ENCODE measurements at regions not wholly inside any gene's neighbourhood (a gene's known extent, or its start where the extent isn't known, plus 50 kb on each side); places are given as distances from the start of the nearest gene placed in this dataset.

DNA sequence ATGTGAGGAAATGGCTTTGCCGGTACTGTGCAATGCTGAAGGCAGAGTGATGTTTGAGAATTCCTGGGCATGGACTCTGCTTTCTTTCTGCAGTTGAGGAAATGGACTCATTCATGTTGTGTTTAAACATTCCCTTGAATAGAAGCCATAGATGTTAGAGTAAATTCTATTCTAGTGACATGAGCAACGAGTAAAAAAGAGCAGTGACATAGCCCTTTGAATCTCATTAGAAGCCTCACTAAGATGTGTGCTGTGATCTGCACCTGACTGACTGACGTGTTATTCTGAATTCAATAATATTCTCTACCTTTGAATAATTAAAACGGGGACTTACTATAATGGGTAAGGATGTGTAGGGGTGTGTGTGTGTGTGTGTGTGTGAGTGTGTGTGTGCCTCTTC lies 113.7 kb upstream of the KLF4 start:
- TF ChIP-seq, protein P1, sequence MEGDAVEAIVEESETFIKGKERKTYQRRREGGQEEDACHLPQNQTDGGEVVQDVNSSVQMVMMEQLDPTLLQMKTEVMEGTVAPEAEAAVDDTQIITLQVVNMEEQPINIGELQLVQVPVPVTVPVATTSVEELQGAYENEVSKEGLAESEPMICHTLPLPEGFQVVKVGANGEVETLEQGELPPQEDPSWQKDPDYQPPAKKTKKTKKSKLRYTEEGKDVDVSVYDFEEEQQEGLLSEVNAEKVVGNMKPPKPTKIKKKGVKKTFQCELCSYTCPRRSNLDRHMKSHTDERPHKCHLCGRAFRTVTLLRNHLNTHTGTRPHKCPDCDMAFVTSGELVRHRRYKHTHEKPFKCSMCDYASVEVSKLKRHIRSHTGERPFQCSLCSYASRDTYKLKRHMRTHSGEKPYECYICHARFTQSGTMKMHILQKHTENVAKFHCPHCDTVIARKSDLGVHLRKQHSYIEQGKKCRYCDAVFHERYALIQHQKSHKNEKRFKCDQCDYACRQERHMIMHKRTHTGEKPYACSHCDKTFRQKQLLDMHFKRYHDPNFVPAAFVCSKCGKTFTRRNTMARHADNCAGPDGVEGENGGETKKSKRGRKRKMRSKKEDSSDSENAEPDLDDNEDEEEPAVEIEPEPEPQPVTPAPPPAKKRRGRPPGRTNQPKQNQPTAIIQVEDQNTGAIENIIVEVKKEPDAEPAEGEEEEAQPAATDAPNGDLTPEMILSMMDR (conservative IDR thresholded peaks at IDR 0.05; ENCODE audit: low read length) = no peak
- no peak for TF ChIP-seq EZH2phosphoT487 (IDR thresholded peaks at IDR 0.05; ENCODE audit: borderline replicate concordance)

Measured in Loucy (cell line).